ENCODE measurements at regions not wholly inside any gene's neighbourhood (a gene's known extent, or its start where the extent isn't known, plus 50 kb on each side); places are given as distances from the start of the nearest gene placed in this dataset.

GRCh38 chr4:105074097-105074496, 72.6 kb upstream of the TET2 start:
- TF ChIP-seq, protein P1, sequence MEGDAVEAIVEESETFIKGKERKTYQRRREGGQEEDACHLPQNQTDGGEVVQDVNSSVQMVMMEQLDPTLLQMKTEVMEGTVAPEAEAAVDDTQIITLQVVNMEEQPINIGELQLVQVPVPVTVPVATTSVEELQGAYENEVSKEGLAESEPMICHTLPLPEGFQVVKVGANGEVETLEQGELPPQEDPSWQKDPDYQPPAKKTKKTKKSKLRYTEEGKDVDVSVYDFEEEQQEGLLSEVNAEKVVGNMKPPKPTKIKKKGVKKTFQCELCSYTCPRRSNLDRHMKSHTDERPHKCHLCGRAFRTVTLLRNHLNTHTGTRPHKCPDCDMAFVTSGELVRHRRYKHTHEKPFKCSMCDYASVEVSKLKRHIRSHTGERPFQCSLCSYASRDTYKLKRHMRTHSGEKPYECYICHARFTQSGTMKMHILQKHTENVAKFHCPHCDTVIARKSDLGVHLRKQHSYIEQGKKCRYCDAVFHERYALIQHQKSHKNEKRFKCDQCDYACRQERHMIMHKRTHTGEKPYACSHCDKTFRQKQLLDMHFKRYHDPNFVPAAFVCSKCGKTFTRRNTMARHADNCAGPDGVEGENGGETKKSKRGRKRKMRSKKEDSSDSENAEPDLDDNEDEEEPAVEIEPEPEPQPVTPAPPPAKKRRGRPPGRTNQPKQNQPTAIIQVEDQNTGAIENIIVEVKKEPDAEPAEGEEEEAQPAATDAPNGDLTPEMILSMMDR (IDR thresholded peaks at IDR 0.05) = no peak

DNA sequence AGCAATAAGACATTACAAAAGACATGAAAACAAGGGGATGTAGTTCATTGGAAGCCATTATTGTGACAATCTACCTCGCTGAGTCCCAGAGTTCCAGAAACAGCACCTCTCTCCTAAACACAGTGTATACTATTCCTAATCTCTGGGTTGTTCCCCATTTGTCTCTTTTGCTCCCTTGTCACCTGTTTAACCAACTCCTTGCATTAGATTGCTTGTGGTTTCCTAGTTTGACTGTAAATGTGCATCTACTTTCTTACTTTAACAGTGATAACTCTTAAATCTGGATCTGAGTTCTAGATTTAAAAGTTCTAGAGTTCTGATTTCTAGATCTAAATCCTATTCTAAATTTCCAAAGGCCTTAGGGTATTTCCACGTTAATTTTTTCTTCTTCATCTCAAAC, 71.6 kb upstream of the TET2 start:
- TF ChIP-seq, protein P1 (IDR thresholded peaks at IDR 0.05) = no peak

- TF ChIP-seq, protein P1 (IDR thresholded peaks at IDR 0.05) = no peak
These were observed 58.4 kb upstream of the TET2 start for GRCh38 chr4:105088110-105088879.

- TF ChIP-seq, protein P1 (IDR thresholded peaks at IDR 0.05) = no peak
These were observed 54.3 kb upstream of the TET2 start for GRCh38 chr4:105092356-105092755.

DNA sequence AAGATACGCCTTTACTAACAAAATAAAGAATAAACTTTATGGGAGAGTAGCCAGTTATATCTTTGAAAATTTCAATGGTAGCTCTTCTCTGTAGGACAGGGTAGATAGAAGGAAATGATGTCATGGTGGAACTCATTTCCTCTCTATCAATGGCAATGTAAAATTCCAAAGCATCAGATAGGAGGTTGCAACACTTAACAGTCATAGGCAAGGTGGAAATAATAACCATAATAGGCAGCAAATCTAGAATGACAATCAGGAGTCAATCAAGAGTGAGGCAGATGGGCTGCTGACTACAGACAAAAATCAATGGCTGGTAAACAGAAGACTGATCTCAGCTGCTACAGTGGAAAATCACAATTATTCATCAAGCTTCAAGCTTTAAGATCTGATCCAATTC, 53.9 kb upstream of the TET2 start:
- TF ChIP-seq, protein P1 (IDR thresholded peaks at IDR 0.05) = no peak

- TF ChIP-seq, protein P1 (IDR thresholded peaks at IDR 0.05) = no peak
These were observed 52.7 kb upstream of the TET2 start for GRCh38 chr4:105093975-105094374.
